ENCODE measurements at regions not wholly inside any gene's neighbourhood (a gene's known extent, or its start where the extent isn't known, plus 50 kb on each side); places are given as distances from the start of the nearest gene placed in this dataset.

GRCh38 chr14:23805761-23806160 is 147.8 kb upstream of the DHRS4 start:
- TF ChIP-seq, protein P1, sequence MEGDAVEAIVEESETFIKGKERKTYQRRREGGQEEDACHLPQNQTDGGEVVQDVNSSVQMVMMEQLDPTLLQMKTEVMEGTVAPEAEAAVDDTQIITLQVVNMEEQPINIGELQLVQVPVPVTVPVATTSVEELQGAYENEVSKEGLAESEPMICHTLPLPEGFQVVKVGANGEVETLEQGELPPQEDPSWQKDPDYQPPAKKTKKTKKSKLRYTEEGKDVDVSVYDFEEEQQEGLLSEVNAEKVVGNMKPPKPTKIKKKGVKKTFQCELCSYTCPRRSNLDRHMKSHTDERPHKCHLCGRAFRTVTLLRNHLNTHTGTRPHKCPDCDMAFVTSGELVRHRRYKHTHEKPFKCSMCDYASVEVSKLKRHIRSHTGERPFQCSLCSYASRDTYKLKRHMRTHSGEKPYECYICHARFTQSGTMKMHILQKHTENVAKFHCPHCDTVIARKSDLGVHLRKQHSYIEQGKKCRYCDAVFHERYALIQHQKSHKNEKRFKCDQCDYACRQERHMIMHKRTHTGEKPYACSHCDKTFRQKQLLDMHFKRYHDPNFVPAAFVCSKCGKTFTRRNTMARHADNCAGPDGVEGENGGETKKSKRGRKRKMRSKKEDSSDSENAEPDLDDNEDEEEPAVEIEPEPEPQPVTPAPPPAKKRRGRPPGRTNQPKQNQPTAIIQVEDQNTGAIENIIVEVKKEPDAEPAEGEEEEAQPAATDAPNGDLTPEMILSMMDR (IDR thresholded peaks at IDR 0.05) = no peak
- no peak for TF ChIP-seq POLR2A (IDR thresholded peaks at IDR 0.05)

Measured in uterus (tissue), 2 donors.